H1 (cell line): ENCODE measurements at regions not wholly inside any gene's neighbourhood (a gene's known extent, or its start where the extent isn't known, plus 50 kb on each side); places are given as distances from the start of the nearest gene placed in this dataset.

Experiments
- CTCF ChIA-PET: fragments of 300-600 bp; sonication (Branson Sonifier 250); formaldehyde crosslinking; loops from one replicate; lab custom pipeline; 2021; ENCODE audit not compliant: partially characterized antibody; lab: Charles Lee
- POLR2A ChIA-PET: fragments of 300-600 bp; sonication (Branson Sonifier 250); formaldehyde crosslinking; loops from one replicate; lab custom pipeline; 2021; ENCODE audit warnings: inconsistent platforms; ENCODE audit not compliant: partially characterized antibody; lab: Charles Lee
- DNase-seq, 2 experiments: peaks; one replicate each; pipeline versions ENCODE4 v3.0.0 to v3.0.0-alpha.2; 2010 to 2022; ENCODE audit warnings: low spot score in 2 of 2, low read depth in 1 of 2, mixed read lengths in 1 of 2
- FAIRE-seq: peaks from 2 replicates; lab custom pipeline; 2011; peaks lifted over from hg19 to GRCh38; lab: Jason Lieb, UNC
- H2AFZ ChIP-seq: 2 replicates; pipeline ENCODE4 v1.8.1; 2012; ENCODE audit warnings: low read length, inconsistent platforms
- H2AK5ac ChIP-seq: 2 replicates; pipeline ENCODE4 v1.6.1; 2013; ENCODE audit warnings: low read depth, low read length
- H2BK120ac ChIP-seq: replicated peaks from 2 replicates; pipeline ENCODE3; 2013; ENCODE audit warnings: low read depth, low read length, inconsistent platforms
- H2BK12ac ChIP-seq: 2 replicates; pipeline ENCODE4 v1.6.1; 2013; ENCODE audit warnings: low read depth, low read length
- H2BK15ac ChIP-seq: 2 replicates; pipeline ENCODE4 v1.6.1; 2013; ENCODE audit warnings: low read length
- H2BK20ac ChIP-seq: 2 replicates; pipeline ENCODE4 v1.6.1; 2013; ENCODE audit warnings: low read length
- H2BK5ac ChIP-seq: 2 replicates; pipeline ENCODE4 v1.6.1; 2013; ENCODE audit warnings: low read depth, low read length
- H3K14ac ChIP-seq: 2 replicates; pipeline ENCODE4 v1.6.1; 2013; ENCODE audit warnings: inconsistent platforms; ENCODE audit not compliant: insufficient read length
- H3K18ac ChIP-seq: 2 replicates; pipeline ENCODE4 v1.6.1; 2013; ENCODE audit warnings: low read length; ENCODE audit errors: extremely low read depth
- H3K23ac ChIP-seq: 2 replicates; pipeline ENCODE4 v1.6.1; 2013; ENCODE audit warnings: inconsistent platforms; ENCODE audit not compliant: insufficient read length
- H3K23me2 ChIP-seq: 2 replicates; pipeline ENCODE4 v1.6.1; 2013; ENCODE audit warnings: low read depth, low read length
- H3K27ac ChIP-seq: 2 replicates; pipeline ENCODE4 v1.6.1; 2011; ENCODE audit warnings: low read depth, low read length, inconsistent platforms
- H3K27me3 ChIP-seq, 4 experiments: replicated peaks in 1 of 4; 1 replicate in 1 of 4; 2 replicates in 3 of 4; pipeline versions ENCODE4 v1.6.1 to v1.8.1; 2011 to 2013; ENCODE audit warnings: low read length in 3 of 4, mild to moderate bottlenecking in 3 of 4, inconsistent platforms in 2 of 4, mixed read lengths in 2 of 4, moderate library complexity in 1 of 4; ENCODE audit not compliant: control insufficient read depth in 3 of 4, insufficient read depth in 3 of 4; ENCODE audit errors: extremely low read depth in 1 of 4
- H3K36me3 ChIP-seq, 4 experiments: 2 replicates each; pipeline versions ENCODE4 v1.6.1 to v1.8.1; 2011 to 2013; ENCODE audit warnings: mild to moderate bottlenecking in 4 of 4, low read length in 3 of 4, moderate library complexity in 2 of 4, control low read depth in 1 of 4, inconsistent platforms in 1 of 4; ENCODE audit not compliant: insufficient read depth in 4 of 4, control insufficient read depth in 2 of 4
- H3K4ac ChIP-seq: replicated peaks from 2 replicates; pipeline ENCODE3; 2013; ENCODE audit warnings: low read length, low read depth, mixed read lengths, inconsistent platforms; ENCODE audit not compliant: insufficient read length
- H3K4me1 ChIP-seq, 4 experiments: replicated peaks in 1 of 4; 1 replicate in 1 of 4; 2 replicates in 3 of 4; pipeline versions ENCODE4 v1.6.1 to v1.8.1; 2011 to 2013; ENCODE audit warnings: low read length in 3 of 4, inconsistent platforms in 2 of 4, mixed read lengths in 1 of 4; ENCODE audit not compliant: insufficient read depth in 4 of 4, control insufficient read depth in 3 of 4
- H3K4me2 ChIP-seq, 2 experiments: 2 replicates each; pipeline versions ENCODE4 v1.6.1 to v1.8.1; 2011 to 2013; ENCODE audit warnings: low read depth in 2 of 2, low read length in 2 of 2, control low read depth in 1 of 2, inconsistent platforms in 1 of 2, mild to moderate bottlenecking in 1 of 2; ENCODE audit not compliant: insufficient read depth in 1 of 2
- H3K4me3 ChIP-seq, 4 experiments: fragments of 200-600, 300-600 bp in 1 of 4; sonication (generic), shearing (Covaris generic), sonication (Bioruptor Twin) in 1 of 4; 2 replicates each; pipeline versions ENCODE4 v1.5.1 to v1.8.1; 2011 to 2016; ENCODE audit warnings: low read length in 4 of 4, low read depth in 3 of 4, control low read depth in 2 of 4, inconsistent platforms in 2 of 4, mild to moderate bottlenecking in 2 of 4, mixed read lengths in 1 of 4, moderate library complexity in 1 of 4; ENCODE audit not compliant: insufficient read depth in 2 of 4; ENCODE audit errors: extremely low read depth in 1 of 4
- H3K56ac ChIP-seq: replicated peaks from 2 replicates; pipeline ENCODE3; 2013; ENCODE audit warnings: low read depth, mild to moderate bottlenecking, mixed read lengths, low read length, inconsistent platforms; ENCODE audit not compliant: insufficient read length
- H3K79me1 ChIP-seq: 2 replicates; pipeline ENCODE4 v1.6.1; 2013; ENCODE audit warnings: low read depth, low read length, control low read depth
- H3K79me2 ChIP-seq, 2 experiments: 2 replicates each; pipeline versions ENCODE4 v1.6.1 to v1.8.1; 2012 to 2013; ENCODE audit warnings: low read length in 2 of 2, mild to moderate bottlenecking in 2 of 2, inconsistent platforms in 1 of 2; ENCODE audit not compliant: insufficient read depth in 2 of 2, control insufficient read depth in 1 of 2
- H3K9ac ChIP-seq, 4 experiments: replicated peaks in 1 of 4; 1 replicate in 1 of 4; 2 replicates in 3 of 4; pipeline versions ENCODE4 v1.6.1 to v1.8.1; 2011 to 2013; ENCODE audit warnings: low read depth in 3 of 4, low read length in 3 of 4, control low read depth in 2 of 4, mild to moderate bottlenecking in 2 of 4, moderate library complexity in 2 of 4, inconsistent platforms in 1 of 4; ENCODE audit errors: extremely low read depth in 1 of 4
- H3K9me3 ChIP-seq, 2 experiments: 2 replicates each; pipeline versions ENCODE4 v1.6.1 to v1.8.1; 2012 to 2013; ENCODE audit warnings: mild to moderate bottlenecking in 2 of 2, moderate library complexity in 2 of 2, control low read depth in 1 of 2, inconsistent platforms in 1 of 2, low read depth in 1 of 2, low read length in 1 of 2, mixed read lengths in 1 of 2; ENCODE audit not compliant: insufficient read depth in 2 of 2
- H4K20me1 ChIP-seq, 2 experiments: replicated peaks in 1 of 2; 2 replicates each; pipeline versions ENCODE3 to v1.8.1; 2011 to 2013; ENCODE audit warnings: inconsistent platforms in 2 of 2, low read length in 2 of 2, mild to moderate bottlenecking in 1 of 2; ENCODE audit not compliant: insufficient read depth in 2 of 2, control insufficient read depth in 1 of 2
- H4K5ac ChIP-seq: 2 replicates; pipeline ENCODE4 v1.6.1; 2013; ENCODE audit warnings: low read length, low read depth, mixed read lengths, inconsistent platforms; ENCODE audit not compliant: insufficient read length
- H4K8ac ChIP-seq: 2 replicates; pipeline ENCODE4 v1.8.0; 2013; ENCODE audit warnings: mild to moderate bottlenecking, moderate library complexity, low read length, inconsistent platforms; ENCODE audit not compliant: insufficient read depth; ENCODE audit errors: extremely low read depth
- H4K91ac ChIP-seq: replicated peaks from 2 replicates; pipeline ENCODE3; 2013; ENCODE audit warnings: low read length, mixed read lengths, inconsistent platforms; ENCODE audit not compliant: insufficient read length
- ASH2L ChIP-seq: fragments of 200-600, 300-600 bp; sonication (generic); IDR thresholded peaks from one replicate; pipeline ENCODE4 v1.7.1; 2017; ENCODE audit warnings: low read length
- ATF2 ChIP-seq: IDR thresholded peaks from 2 replicates; pipeline ENCODE4 v1.6.1; 2012; ENCODE audit warnings: low read length, inconsistent platforms
- BCL11A ChIP-seq, 2 experiments: IDR thresholded peaks; one replicate each; pipeline ENCODE4 v1.6.1; 2011; ENCODE audit warnings: low read depth in 2 of 2, low read length in 2 of 2, mild to moderate bottlenecking in 2 of 2
- CHD2 ChIP-seq: IDR thresholded peaks from 2 replicates; pipeline ENCODE4 v1.6.1; 2012; ENCODE audit warnings: low read length, improper control_type of control experiment
- E2F6 ChIP-seq: IDR thresholded peaks from 2 replicates; pipeline ENCODE4 v1.6.1; 2012; ENCODE audit warnings: inconsistent platforms
- EGR1 ChIP-seq: IDR thresholded peaks from 2 replicates; pipeline ENCODE4 v1.6.1; 2011; ENCODE audit warnings: low read depth, low read length, borderline replicate concordance
- FOSL1 ChIP-seq: IDR thresholded peaks from 2 replicates; pipeline ENCODE4 v1.6.1; 2011; ENCODE audit warnings: mild to moderate bottlenecking, low read depth, low read length, moderate library complexity; ENCODE audit not compliant: insufficient read depth
- POLR2AphosphoS5 ChIP-seq: IDR thresholded peaks from 2 replicates; pipeline ENCODE4 v1.6.1; 2011; ENCODE audit warnings: low read depth, low read length
- RAD21 ChIP-seq, 2 experiments: IDR thresholded peaks in 1 of 2; conservative IDR thresholded peaks in 1 of 2; 2 replicates each; pipeline ENCODE4 v1.6.1; 2011; ENCODE audit warnings: low read depth in 2 of 2, low read length in 2 of 2, improper control_type of control experiment in 1 of 2, inconsistent platforms in 1 of 2, mild to moderate bottlenecking in 1 of 2, moderate library complexity in 1 of 2
- RBBP5 ChIP-seq: IDR thresholded peaks from 2 replicates; pipeline ENCODE4 v1.7.1; 2012; ENCODE audit warnings: low read depth, mild to moderate bottlenecking, inconsistent platforms, low read length, moderate library complexity, borderline replicate concordance
- RXRA ChIP-seq: IDR thresholded peaks from 2 replicates; pipeline ENCODE4 v1.6.1; 2011; ENCODE audit warnings: low read depth, mild to moderate bottlenecking, low read length, moderate library complexity; ENCODE audit not compliant: insufficient read depth
- SP2 ChIP-seq: IDR thresholded peaks from 2 replicates; pipeline ENCODE4 v1.6.1; 2012; ENCODE audit warnings: mild to moderate bottlenecking, low read length, inconsistent platforms
- TEAD4 ChIP-seq: IDR thresholded peaks from 2 replicates; pipeline ENCODE4 v1.6.1; 2012; ENCODE audit warnings: low read depth, low read length, inconsistent platforms, mixed read lengths
- WGBS, 2 experiments: shearing (Covaris generic) in 1 of 2; methylation state at CpG; one replicate each; pipeline versions ENCODE4 v1.1.6 to v1.1.7; 2013 to 2015; ENCODE audit warnings: low lambda C conversion rate in 2 of 2, mixed read lengths in 2 of 2, inconsistent platforms in 1 of 2, low coverage in 1 of 2, missing lambda C conversion rate in 1 of 2; ENCODE audit not compliant: insufficient replicate concordance in 2 of 2, insufficient coverage in 1 of 2, insufficient read length in 1 of 2; ENCODE audit errors: extremely low coverage in 1 of 2, missing lambda C conversion rate in 1 of 2; 5-methylcytosine and 5-hydroxymethylcytosine counted together

GRCh38 chr11:128171506-128171905 is 415.9 kb downstream of the ETS1 start:
- H2BK20ac ChIP-seq: no peak overlapping the region
- TF ChIP-seq E2F6: no peak
- no peak for TF ChIP-seq EGR1
- TF ChIP-seq ASH2L: no peak
- TF ChIP-seq CHD2: no peak
- TF ChIP-seq RXRA: no peak
- no peak for TF ChIP-seq BCL11A (IDR thresholded peaks at IDR 0.05; ENCODE audit: low read depth in 2 of 2, low read length in 2 of 2)
- no peak for TF ChIP-seq TEAD4
- no peak for TF ChIP-seq RAD21 (IDR thresholded peaks at IDR 0.05 in 1 of 2, conservative IDR thresholded peaks at IDR 0.05 in 1 of 2; ENCODE audit: low read depth in 2 of 2, low read length in 2 of 2)
- no peak for TF ChIP-seq FOSL1
- TF ChIP-seq POLR2AphosphoS5: no peak
- no peak for TF ChIP-seq RBBP5
- no peak for TF ChIP-seq ATF2
- no peak for TF ChIP-seq SP2

More at GRCh38 chr11:128171506-128171905, 415.9 kb downstream of the ETS1 start:
- H2BK12ac ChIP-seq: no peak overlapping the region
- H2AK5ac ChIP-seq: no peak overlapping the region
- H3K56ac ChIP-seq: no peak overlapping the region
- no peak overlapping the region for H2BK120ac ChIP-seq
- no peak overlapping the region for H3K27ac ChIP-seq
- no peaks in the 10 kb centered on the region for H3K9me3 ChIP-seq
- H3K79me2 ChIP-seq: no peaks in the 10 kb centered on the region
- no peak overlapping the region for H3K18ac ChIP-seq
- no peak overlapping the region for H3K4me3 ChIP-seq
- no peaks in the 10 kb centered on the region; a peak in 1 of 7 replicates for H3K27me3 ChIP-seq
- no peak overlapping the region for H2BK15ac ChIP-seq
- no peaks in the 10 kb centered on the region for H3K36me3 ChIP-seq
- H3K9ac ChIP-seq: no peak overlapping the region
- H3K14ac ChIP-seq: no peak overlapping the region
- H3K4me1 ChIP-seq: peaks cover 2 to 6% (median 3%) of the 10 kb centered on the region in 4 experiments; a peak in 6 of 7 replicates
- no peak overlapping the region for H4K8ac ChIP-seq
- no peak overlapping the region for H2AFZ ChIP-seq
- no peak overlapping the region for H4K5ac ChIP-seq
- H4K91ac ChIP-seq: no peak overlapping the region
- DNase-seq (no peak), FAIRE-seq (no peak)
- 96% methylated on average over 4 of the region's 4 CpGs; no CpG with 5 or more reads in 1 of the 2 experiments for WGBS, 2 experiments
- H3K4me2 ChIP-seq: no peak overlapping the region
- H4K20me1 ChIP-seq: no peaks in the 10 kb centered on the region
- ChIA-PET CTCF (interaction anchor here (0.8 to 9.1 kb wide), 28 partner anchors 9 to 755 kb away, joined by 3 to 112 read pairs (median 4); no protein-coding TSS in a partner anchor), POLR2A (no interaction called here)
- H3K23me2 ChIP-seq: no peaks in the 10 kb centered on the region; the same call in 1 of the 2 replicates
- H3K23ac ChIP-seq: no peak overlapping the region
- H3K79me1 ChIP-seq: no peaks in the 10 kb centered on the region
- H2BK5ac ChIP-seq: no peak overlapping the region
- H3K4ac ChIP-seq: no peak overlapping the region
